ENCODE measurements at regions not wholly inside any gene's neighbourhood (a gene's known extent, or its start where the extent isn't known, plus 50 kb on each side); places are given as distances from the start of the nearest gene placed in this dataset.

DNA sequence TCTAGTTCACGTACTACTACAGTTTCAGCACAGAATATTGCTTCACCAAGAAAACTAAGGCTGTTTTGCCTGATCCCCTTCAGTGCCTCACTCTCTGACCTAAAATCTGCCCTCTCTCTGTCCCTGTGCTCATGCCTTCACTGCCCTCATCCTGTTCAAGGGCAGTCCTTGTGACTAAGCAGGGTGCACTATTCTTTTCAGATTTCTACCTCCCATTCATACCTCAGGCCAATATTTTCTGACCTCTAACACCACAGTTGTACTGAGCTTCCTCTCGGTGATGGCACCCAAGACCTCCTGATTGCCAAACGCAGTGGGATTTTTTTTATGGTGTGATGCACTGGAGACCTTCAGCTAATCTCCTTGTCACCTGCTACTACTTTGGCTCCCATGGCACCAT, 57.7 kb upstream of the GADD45A start:
- no peak overlapping the region for H3K4me3 ChIP-seq (ENCODE audit: low read depth, low read length)
- TF ChIP-seq CTCF (IDR thresholded peaks at IDR 0.05; ENCODE audit: insufficient read depth, low read depth, low read length): no peak
- DNase-seq (ENCODE audit: low read depth): no peak

DNA sequence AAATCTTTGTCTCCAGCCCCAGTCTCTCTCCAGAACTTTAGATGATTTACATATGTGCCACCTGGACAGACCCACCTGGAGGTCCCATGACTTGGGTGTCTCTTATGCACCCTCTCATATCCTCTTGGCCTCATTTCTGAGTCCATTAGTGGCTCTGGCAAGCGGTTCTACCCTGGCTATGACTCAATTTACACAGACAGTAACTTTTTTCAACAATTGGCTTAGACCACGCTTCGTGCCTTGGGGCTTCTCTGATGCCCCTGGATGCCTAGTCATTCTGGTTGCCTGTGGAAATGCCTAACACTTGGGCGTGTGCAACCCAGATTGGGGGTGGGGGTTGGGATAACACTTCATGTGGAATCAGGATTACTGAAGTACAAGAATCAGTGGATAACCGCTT, 57.1 kb upstream of the GADD45A start:
- DNase-seq (ENCODE audit: low read depth): no peak
- H3K4me3 ChIP-seq (ENCODE audit: low read depth, low read length): no peak overlapping the region
- TF ChIP-seq CTCF (IDR thresholded peaks at IDR 0.05; ENCODE audit: insufficient read depth, low read depth, low read length): no peak

DNA sequence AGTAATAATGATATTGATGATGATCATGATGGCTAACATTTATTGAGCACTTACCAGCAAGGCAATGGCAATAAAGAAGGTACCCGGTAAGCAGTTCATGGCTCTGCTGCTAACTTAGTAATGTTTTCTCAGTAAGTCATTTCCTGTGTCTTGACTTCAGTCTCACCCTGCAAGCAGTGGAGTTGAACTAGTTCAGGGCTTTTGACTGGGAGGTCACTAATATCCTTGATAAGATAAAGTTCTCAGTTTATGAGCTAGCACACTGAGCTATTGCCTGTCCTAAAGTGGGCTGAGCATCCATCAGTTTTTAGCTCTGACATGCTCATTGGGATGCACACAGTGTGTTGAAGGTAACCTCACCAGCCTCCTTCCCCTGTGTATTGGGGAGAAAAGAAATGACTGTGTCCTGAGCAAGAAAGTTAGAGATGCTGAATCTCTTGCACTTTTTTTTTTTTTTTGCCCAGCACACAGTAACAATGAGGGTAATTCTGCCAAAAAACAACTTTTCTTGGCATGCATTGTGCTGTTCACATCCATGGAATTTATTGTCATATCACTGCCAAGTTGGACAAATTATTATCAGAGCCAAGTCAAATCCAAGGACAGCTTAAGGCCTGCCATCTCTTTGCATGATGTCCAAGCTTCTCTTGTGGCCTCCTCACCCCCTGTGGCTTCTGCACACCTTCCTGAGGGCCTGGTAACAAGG, 55.5 kb upstream of the GADD45A start:
- DNase-seq (ENCODE audit: low read depth): no peak
- no peak for TF ChIP-seq CTCF (IDR thresholded peaks at IDR 0.05; ENCODE audit: insufficient read depth, low read depth, low read length)
- H3K4me3 ChIP-seq (ENCODE audit: low read depth, low read length): no peak overlapping the region

DNA sequence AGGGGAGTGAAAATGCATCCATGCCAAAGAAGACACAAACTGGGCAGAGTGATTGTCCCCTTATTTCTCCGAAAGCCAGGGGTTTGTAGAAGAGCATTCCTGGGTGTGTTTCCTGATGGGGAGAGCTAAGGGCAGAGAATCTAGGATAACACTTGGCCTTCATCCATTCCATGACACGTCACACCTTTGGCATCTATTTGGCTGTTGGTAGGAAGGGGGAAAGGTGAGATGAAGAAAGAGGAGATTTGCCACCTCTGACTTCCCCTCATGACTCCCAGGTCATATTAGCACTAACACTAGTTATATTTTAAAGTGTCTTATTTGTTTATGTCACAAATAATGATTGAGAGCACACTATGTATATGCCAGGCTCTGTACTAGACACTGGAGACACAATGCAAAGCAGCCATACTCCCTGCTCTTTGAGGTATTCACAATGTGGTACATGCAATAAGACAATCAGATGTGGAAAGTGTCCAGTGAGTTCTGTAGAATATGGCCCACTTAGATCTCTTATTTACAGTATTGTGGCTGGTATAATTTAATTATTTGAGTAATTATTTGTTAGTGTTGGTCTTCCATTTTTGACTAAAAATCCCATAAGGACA, 54.5 kb upstream of the GADD45A start:
- TF ChIP-seq CTCF (IDR thresholded peaks at IDR 0.05; ENCODE audit: insufficient read depth, low read depth, low read length): no peak
- H3K4me3 ChIP-seq (ENCODE audit: low read depth, low read length): no peak overlapping the region
- DNase-seq (ENCODE audit: low read depth): no peak

DNA sequence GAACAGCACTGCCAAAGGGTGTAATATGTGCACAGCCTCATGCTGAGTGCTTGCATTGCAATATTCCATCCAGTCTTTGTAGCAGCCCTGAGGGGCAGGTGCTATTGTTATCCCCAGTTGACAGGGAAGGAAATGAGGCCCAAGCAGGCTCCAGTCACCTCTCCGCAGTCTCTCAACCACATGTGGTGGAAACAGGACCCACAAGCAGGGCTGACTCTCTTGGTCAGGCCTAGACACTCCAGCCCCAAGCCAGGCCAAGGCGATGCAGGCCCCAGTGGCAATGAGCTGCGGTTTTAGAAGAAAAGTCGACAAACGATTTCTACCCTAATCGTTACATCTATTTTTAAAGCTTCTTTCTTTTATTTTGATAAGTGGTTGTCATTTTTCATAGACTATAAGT, 52.6 kb upstream of the GADD45A start:
- TF ChIP-seq CTCF (IDR thresholded peaks at IDR 0.05; ENCODE audit: insufficient read depth, low read depth, low read length): no peak
- DNase-seq (ENCODE audit: low read depth): no peak
- no peak overlapping the region for H3K4me3 ChIP-seq (ENCODE audit: low read depth, low read length)

DNA sequence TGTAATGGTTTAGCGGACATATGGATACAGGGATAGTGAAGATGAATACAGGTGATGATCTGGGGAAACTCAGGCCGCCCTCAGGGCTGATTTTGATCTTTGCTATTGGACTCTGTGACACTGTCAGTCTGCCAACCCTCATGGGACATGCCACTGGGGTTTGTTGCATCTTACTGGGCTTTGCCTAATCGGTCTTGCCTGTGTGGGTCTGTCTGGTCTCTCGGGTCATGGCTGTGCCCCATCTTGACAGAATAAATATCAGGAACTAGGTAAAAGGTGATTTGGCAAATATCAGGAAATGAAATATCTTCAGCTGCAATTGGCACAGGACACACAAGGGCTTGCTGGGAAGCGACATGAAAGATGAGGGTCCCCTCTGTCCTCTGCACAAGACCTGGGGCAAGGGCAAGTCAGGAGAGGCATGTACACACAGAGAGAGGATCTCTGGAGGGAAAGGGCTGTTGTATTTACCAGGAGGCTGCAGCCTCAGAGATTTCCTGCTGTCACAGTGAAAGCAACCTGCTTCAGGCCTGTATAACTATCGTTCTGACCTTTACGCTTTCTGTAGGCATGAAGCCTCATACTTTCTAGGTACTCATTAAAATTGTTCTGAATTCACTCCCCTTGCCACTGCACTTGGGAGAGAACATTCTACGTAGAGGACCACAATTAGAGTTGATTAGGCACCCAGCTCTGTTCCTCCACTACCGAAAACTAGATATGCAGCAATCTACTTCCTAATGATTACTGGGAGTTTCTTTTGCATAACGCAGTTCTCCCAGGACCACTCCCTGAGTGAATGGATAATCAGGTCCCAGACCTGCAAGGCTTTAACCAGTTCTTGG, 52.0 kb upstream of the GADD45A start:
- TF ChIP-seq CTCF (IDR thresholded peaks at IDR 0.05; ENCODE audit: insufficient read depth, low read depth, low read length): no peak
- DNase-seq (ENCODE audit: low read depth): no peak
- H3K4me3 ChIP-seq (ENCODE audit: low read depth, low read length): no peak overlapping the region
